Fibroblast of lung (primary cell): ENCODE measurements at regions not wholly inside any gene's neighbourhood (a gene's known extent, or its start where the extent isn't known, plus 50 kb on each side); places are given as distances from the start of the nearest gene placed in this dataset.

Experiments
- EZH2 ChIP-seq: IDR thresholded peaks from 2 replicates; pipeline ENCODE4 v1.5.1; 2012; ENCODE audit warnings: low read length, control low read depth, mild to moderate bottlenecking; ENCODE audit errors: missing control alignments
- TF ChIP-seq, protein P1 (sequence below), 2 donors: IDR thresholded peaks in 1 of 2; conservative IDR thresholded peaks in 1 of 2; 1 replicate in 1 of 2; 2 replicates in 1 of 2; pipeline ENCODE4 v1.5.1; 2011 to 2012; ENCODE audit warnings: low read length in 2 of 2, control low read depth in 1 of 2, inconsistent platforms in 1 of 2, low read depth in 1 of 2, mild to moderate bottlenecking in 1 of 2

DNA sequence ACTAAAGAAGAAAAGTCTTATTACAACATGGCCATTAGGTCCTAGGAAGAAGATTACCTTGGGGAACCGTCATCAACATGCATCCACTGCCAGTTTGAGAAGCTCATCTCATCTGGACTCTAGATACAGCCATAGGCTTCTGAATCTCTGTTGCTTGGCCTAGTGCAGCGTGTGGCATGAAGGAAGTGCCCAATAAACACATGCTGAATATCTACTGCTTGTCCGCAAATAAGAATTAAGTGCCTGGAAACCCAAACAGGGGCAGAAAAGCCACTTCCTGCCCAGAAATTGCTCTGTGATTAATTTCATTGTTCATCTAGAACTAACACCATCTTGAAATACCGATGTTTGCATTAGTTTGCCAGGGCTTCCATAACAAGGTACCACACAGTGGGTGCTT, 241.1 kb upstream of the KLF3 start:
- TF ChIP-seq, protein P1, sequence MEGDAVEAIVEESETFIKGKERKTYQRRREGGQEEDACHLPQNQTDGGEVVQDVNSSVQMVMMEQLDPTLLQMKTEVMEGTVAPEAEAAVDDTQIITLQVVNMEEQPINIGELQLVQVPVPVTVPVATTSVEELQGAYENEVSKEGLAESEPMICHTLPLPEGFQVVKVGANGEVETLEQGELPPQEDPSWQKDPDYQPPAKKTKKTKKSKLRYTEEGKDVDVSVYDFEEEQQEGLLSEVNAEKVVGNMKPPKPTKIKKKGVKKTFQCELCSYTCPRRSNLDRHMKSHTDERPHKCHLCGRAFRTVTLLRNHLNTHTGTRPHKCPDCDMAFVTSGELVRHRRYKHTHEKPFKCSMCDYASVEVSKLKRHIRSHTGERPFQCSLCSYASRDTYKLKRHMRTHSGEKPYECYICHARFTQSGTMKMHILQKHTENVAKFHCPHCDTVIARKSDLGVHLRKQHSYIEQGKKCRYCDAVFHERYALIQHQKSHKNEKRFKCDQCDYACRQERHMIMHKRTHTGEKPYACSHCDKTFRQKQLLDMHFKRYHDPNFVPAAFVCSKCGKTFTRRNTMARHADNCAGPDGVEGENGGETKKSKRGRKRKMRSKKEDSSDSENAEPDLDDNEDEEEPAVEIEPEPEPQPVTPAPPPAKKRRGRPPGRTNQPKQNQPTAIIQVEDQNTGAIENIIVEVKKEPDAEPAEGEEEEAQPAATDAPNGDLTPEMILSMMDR (conservative IDR thresholded peaks at IDR 0.05 in 1 of 2, IDR thresholded peaks at IDR 0.05 in 1 of 2; ENCODE audit: low read depth in 1 of 2, low read length in 2 of 2): no peak
- no peak for TF ChIP-seq EZH2
